Naive B cell (primary cell): ENCODE measurements at regions not wholly inside any gene's neighbourhood (a gene's known extent, or its start where the extent isn't known, plus 50 kb on each side); places are given as distances from the start of the nearest gene placed in this dataset.
"Not testable (repeated sequence)": the region's sequence is repeated elsewhere in the genome, so short reads cannot be mapped to it uniquely, and the experiment has no call there.

Experiments
- ATAC-seq, 2 donors: fragments of 150-1000 bp; cut with Tn5 transposase; 2 replicates each; pipeline ENCODE4 v1.10.0; 2021; ENCODE audit warnings: low read depth in 2 of 2, mild to moderate bottlenecking in 2 of 2, moderate library complexity in 2 of 2
- DNase-seq: peaks from one replicate; pipeline ENCODE4 v3.0.0; 2022
- H3K27ac Mint-ChIP-seq, 6 donors: one replicate each; pipeline ENCODE4 v1.8.0; 2020 to 2022; ENCODE audit warnings: mild to moderate bottlenecking in 6 of 6, mixed read lengths in 6 of 6, moderate library complexity in 5 of 6, inconsistent platforms in 2 of 6
- H3K27me3 Mint-ChIP-seq, 3 donors: one replicate each; pipeline ENCODE4 v1.8.0; 2021 to 2022; ENCODE audit warnings: mixed read lengths in 3 of 3, mild to moderate bottlenecking in 1 of 3
- H3K36me3 Mint-ChIP-seq, 2 donors: one replicate each; pipeline ENCODE4 v1.8.0; 2020 to 2022; ENCODE audit warnings: mixed read lengths in 2 of 2, inconsistent platforms in 1 of 2, mild to moderate bottlenecking in 1 of 2
- H3K4me1 Mint-ChIP-seq, 3 donors: one replicate each; pipeline ENCODE4 v1.8.0; 2020 to 2022; ENCODE audit warnings: mixed read lengths in 3 of 3, inconsistent platforms in 1 of 3, mild to moderate bottlenecking in 1 of 3, moderate library complexity in 1 of 3
- H3K4me3 Mint-ChIP-seq, 8 donors: one replicate each; pipeline ENCODE4 v1.8.0; 2020 to 2022; ENCODE audit warnings: mild to moderate bottlenecking in 8 of 8, mixed read lengths in 8 of 8, moderate library complexity in 8 of 8, inconsistent platforms in 2 of 8
- H3K9me3 Mint-ChIP-seq, 7 donors: one replicate each; pipeline ENCODE4 v1.8.0; 2020 to 2022; ENCODE audit warnings: mixed read lengths in 7 of 7, mild to moderate bottlenecking in 5 of 7, inconsistent platforms in 2 of 7, moderate library complexity in 1 of 7

DNA sequence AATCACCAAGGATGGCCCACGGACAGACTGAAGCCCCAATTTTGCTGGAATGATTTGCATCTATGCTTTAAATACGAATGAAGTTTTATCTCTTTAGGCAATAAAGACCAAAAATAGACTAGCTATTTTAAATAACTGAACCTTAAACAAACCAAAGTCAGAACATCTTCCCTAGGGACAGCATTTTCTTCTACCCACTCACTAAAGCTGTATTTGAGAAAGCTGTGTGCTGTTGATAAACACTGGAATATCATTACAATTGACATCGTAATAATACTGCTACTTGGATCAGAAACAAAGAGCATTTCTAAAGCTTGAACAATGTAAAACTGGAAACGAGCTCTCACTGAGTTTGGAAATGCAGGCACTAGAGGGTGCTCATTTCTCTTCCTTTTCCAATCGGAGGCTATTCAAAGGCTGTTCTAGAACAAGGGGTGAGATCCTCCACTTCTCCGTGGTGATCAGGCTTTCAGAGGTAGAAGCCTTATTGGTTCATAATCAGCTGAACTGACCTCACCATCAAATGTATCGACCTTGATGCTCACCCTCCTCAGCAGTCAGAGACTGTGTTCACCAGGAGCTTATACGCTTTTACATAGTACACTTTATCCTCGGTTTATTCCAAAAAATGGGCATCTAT lies 225.3 kb upstream of the PRSS1 start:
- Mint-ChIP-seq H3K27me3 (peaks cover 9 to 14% (median 11%) of the 10 kb centered on the region in 3 donors), H3K4me1 (no peaks in the 10 kb centered on the region), H3K36me3 (no peaks in the 10 kb centered on the region), H3K9me3 (no peaks in the 10 kb centered on the region), H3K4me3 (no peak overlapping the region), H3K27ac (no peak overlapping the region)
- DNase-seq (no peak), ATAC-seq (no peak)

DNA sequence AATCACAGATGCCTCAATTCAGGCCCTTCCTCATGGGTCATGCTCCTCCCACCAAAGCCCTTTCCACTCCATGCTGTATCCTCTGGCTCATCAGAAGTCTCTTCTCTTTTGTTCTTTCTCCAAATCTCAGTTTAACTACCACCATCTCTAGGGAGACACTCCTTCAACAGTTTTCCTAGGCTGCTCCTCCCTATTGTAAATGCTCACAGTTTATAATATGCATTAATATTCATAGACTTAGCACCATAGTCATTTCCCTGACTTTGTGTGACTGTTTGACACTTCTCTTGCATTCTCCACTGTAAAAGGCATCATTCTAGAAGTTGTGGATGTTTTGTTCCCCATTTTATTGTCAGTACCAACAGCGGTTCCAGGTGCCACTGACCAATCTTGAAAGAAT lies 226.5 kb upstream of the PRSS1 start:
- Mint-ChIP-seq H3K27ac (peak overlapping the region in 1 of 6 donors; percentile 28), H3K36me3 (no peaks in the 10 kb centered on the region), H3K27me3 (peaks cover 9 to 19% (median 11%) of the 10 kb centered on the region in 3 donors), H3K9me3 (no peaks in the 10 kb centered on the region), H3K4me1 (no peaks in the 10 kb centered on the region), H3K4me3 (no peak overlapping the region)
- DNase-seq (no peak), ATAC-seq (no peak)

DNA sequence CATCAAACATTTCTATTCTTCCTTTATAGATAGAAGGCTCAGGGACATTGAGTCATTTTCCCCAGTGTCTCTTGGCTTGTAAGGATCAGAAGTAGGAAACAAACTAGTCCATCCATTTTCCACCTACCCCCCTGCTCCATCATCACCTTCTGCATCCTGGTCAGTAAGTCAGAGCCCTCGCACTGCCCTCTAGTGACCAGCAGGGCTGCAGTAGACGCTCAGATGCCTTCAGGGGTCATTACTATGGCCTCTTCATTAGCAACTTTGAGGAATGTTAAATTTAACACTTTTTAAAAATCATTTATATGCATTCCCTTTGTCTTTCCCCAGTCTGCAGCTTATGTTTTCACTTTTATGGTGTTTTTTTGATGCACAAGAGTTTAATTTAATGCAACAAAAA lies 228.4 kb upstream of the PRSS1 start:
- not testable (repeated sequence) for H3K27ac Mint-ChIP-seq, H3K4me1 Mint-ChIP-seq, DNase-seq

DNA sequence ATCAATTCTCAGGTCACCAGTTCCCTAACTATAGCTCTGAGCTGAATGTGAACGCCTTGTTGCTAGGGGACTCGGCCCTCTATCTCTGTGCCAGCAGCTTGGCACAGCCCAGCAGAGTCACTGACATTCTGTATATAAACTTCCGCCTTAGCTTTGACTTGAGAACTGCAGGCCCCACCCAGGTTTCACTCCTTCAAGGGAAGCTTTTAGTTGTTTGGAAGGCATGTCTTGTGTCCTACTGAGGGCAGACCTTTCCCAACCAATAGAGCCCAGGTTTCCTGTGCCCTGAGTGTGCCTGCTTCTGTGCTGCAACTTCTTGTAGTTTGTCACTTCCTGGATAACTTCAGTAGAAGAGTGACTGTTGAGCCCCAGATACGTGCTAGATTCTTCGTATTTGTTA lies 228.8 kb upstream of the PRSS1 start:
- H3K27ac Mint-ChIP-seq, H3K4me3 Mint-ChIP-seq, DNase-seq: not testable (repeated sequence)

More for the DNA sequence above, 228.4 kb upstream of the PRSS1 start:
- peaks cover 10 to 17% (median 14%) of the 10 kb centered on the region in 3 donors for H3K27me3 Mint-ChIP-seq
- not testable (repeated sequence) for H3K4me3 Mint-ChIP-seq, ATAC-seq, H3K9me3 Mint-ChIP-seq, H3K36me3 Mint-ChIP-seq

DNA sequence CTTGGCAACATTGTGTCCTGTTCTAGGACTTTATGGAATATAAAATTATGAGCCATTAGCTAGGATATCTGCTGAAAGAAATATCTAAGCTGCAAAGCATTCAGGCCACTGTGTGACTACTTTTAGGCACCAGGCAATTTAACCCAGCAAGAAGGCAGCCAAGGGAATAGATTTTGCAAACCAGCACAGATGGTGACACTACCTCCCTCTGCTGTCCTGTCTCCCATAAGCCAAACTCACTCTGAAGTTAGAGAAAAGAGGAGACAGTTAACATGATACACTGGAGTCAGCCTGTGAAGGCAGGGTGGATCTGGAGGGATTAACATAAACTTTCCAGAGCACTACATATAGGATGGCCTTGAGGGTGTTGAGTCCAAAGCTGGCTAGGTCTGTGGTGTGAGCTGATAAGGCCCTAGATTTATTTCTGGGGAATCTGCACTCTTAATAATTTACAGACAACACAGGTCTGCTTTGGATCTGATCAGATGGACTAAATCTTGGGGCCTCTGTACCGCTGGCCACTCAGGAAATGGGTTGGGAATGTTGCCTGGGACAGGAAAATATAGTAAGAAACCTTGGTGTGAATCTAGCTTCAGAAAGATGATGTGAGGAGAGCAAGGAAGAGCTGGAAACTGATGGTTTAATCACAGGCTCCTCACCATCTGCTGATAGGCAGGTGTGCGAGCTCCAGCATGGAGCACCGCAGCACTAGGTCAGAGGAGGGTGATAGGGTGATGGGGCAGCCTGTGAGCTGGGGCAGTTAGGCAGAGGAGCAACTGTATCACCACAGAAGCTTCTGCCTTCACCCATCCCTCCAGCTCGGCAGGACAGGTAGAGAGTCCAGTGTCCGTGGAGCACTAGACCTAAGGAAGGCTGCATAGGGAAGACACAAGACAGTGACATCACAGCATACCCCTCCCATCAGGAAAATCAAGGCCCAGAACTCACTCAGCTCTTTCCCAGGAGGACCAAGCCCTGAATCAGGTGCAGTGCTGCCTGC lies 229.9 kb upstream of the PRSS1 start:
- Mint-ChIP-seq H3K9me3 (no peaks in the 10 kb centered on the region), H3K36me3 (no peaks in the 10 kb centered on the region), H3K4me3 (no peak overlapping the region), H3K27me3 (peaks cover 6 to 17% (median 9%) of the 10 kb centered on the region in 3 donors), H3K4me1 (peaks cover 0 to 6% (median 4%) of the 10 kb centered on the region in 3 donors), H3K27ac (peak overlapping the region in 1 of 6 donors; percentile 13)
- ATAC-seq: no peak
- no peak for DNase-seq

More for the DNA sequence above, 228.8 kb upstream of the PRSS1 start:
- H3K9me3 Mint-ChIP-seq, H3K4me1 Mint-ChIP-seq, H3K36me3 Mint-ChIP-seq, ATAC-seq: not testable (repeated sequence)
- H3K27me3 Mint-ChIP-seq: peaks cover 9 to 19% (median 16%) of the 10 kb centered on the region in 3 donors

DNA sequence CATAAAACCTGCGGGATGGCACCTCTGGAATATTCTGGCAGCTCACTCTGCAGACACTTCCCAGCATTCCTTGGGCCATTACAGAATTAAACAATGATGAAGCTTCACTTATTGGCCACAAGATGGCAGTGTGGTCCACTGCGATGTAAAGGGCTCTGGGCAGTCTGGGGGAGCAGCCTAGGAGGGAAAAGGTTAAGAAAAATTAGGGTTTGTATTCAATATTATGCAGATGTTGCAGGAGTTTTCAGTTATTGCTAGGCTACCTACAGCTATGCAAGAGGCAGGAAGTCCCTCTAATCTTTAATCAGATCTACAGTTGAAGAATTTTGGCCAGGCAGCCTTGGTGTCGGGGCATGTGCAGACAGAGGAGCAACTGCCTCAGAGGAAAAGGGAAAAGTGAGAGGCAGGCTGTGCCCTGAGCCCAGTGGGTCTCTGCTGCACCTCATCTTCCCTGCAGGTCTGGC lies 233.2 kb upstream of the PRSS1 start:
- Mint-ChIP-seq H3K27me3 (peaks cover 9 to 27% (median 11%) of the 10 kb centered on the region in 3 donors), H3K36me3 (no peaks in the 10 kb centered on the region), H3K9me3 (no peaks in the 10 kb centered on the region), H3K4me1 (peaks cover 0 to 6% (median 4%) of the 10 kb centered on the region in 3 donors), H3K27ac (no peak overlapping the region), H3K4me3 (no peak overlapping the region)
- ATAC-seq (peak; percentile 69 to 75), DNase-seq (peak; percentile 19)

DNA sequence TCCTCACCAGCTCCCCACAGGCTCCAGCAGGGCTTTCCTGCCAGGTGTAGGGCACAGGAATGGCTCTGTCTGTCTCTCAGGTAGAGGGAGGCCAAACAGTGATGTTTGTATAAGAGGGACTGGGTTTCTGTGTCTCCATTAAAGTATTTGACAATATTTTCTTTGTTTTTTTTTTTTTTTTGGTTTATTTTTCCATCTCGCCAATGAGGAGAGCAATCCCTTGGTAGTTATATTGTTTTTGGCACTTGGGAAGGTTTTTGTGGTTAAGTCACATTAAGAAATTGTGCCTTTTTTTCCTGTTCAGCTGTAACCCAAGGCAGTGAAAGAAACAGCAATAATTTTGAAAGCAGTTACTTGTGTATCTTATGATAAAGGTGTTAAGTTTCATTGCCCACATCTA lies 234.6 kb upstream of the PRSS1 start:
- not testable (repeated sequence) for H3K27ac Mint-ChIP-seq, DNase-seq, ATAC-seq, H3K4me1 Mint-ChIP-seq, H3K36me3 Mint-ChIP-seq, H3K4me3 Mint-ChIP-seq, H3K9me3 Mint-ChIP-seq
- H3K27me3 Mint-ChIP-seq: peaks cover 9 to 32% (median 14%) of the 10 kb centered on the region in 3 donors

DNA sequence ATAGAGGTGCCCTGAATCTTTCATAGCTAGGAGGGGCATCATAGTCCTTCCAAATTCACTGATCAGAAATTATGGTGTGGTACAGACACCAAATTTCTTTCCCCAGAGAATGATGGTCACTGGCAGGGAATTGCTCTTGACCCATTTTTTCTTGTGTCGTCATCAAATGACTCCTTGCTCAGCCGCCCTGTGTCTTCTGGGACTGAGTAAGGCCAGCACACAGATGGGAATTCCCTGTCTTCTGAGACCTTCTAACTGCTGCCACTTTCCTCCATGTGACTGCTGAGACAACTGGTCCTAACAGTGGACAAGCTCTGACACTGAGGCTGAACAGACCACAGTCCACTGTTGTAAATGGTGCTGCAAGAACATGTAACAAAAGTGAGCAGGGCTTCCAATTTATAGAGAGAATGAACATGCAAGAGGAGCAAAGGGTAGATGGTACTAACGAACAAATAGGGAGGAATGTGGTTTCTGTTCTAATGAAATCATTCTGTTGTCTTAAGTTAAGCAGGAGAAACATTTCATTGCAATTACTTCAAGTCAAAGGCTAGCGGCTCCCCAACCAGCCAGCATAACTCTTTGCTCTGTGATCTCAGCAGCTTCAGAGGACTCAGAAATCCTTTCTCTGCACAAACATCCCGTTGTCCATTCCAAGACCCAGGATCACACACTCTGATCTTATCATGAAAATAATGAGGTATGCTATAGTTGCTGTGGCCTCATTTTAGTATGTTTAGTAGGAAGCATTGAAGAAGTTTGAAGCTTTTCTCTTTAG lies 235.9 kb upstream of the PRSS1 start:
- DNase-seq (no peak), ATAC-seq (no peak)
- peaks cover 5 to 45% (median 14%) of the 10 kb centered on the region in 3 donors for H3K27me3 Mint-ChIP-seq
- H3K36me3 Mint-ChIP-seq: no peaks in the 10 kb centered on the region
- H3K4me3 Mint-ChIP-seq: no peak overlapping the region
- peaks cover 0 to 6% (median 4%) of the 10 kb centered on the region in 3 donors for H3K4me1 Mint-ChIP-seq
- H3K9me3 Mint-ChIP-seq: no peaks in the 10 kb centered on the region
- H3K27ac Mint-ChIP-seq: no peak overlapping the region

DNA sequence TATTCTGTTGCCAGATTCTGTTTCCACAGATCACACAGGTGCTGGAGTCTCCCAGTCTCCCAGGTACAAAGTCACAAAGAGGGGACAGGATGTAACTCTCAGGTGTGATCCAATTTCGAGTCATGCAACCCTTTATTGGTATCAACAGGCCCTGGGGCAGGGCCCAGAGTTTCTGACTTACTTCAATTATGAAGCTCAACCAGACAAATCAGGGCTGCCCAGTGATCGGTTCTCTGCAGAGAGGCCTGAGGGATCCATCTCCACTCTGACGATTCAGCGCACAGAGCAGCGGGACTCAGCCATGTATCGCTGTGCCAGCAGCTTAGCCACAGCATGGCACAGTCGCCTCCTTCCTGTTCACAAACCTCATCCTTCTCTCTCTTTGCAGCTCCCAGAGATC lies 237.5 kb upstream of the PRSS1 start:
- no peaks in the 10 kb centered on the region for H3K9me3 Mint-ChIP-seq
- H3K27ac Mint-ChIP-seq: no peak overlapping the region
- H3K27me3 Mint-ChIP-seq: peaks cover 5 to 45% (median 14%) of the 10 kb centered on the region in 3 donors
- H3K36me3 Mint-ChIP-seq: no peaks in the 10 kb centered on the region
- DNase-seq: no peak
- peaks cover 0 to 6% (median 4%) of the 10 kb centered on the region in 3 donors for H3K4me1 Mint-ChIP-seq
- ATAC-seq: no peak
- no peak overlapping the region for H3K4me3 Mint-ChIP-seq

DNA sequence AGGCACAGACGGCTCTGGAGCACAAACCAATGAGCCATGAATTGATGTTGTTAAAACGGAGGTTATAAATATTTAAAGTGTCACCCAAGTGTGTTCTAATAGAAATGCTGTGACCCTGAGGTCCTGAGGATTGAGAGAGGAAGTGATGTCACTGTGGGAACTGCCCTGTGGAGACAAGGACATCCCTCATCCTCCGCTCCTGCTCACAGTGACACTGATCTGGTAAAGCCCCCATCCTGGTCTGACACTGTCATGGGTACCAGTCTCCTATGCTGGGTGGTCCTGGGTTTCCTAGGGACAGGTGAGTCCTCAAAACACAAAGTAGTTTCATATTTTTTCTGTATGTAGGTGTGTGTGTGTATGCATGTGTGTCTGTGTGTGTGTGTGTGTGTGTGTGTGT lies 237.9 kb upstream of the PRSS1 start:
- peaks cover 5 to 45% (median 14%) of the 10 kb centered on the region in 3 donors for H3K27me3 Mint-ChIP-seq
- H3K27ac Mint-ChIP-seq: peak overlapping the region in 1 of 6 donors; percentile 69
- no peak overlapping the region for H3K4me3 Mint-ChIP-seq
- ATAC-seq (no peak), DNase-seq (no peak)
- no peaks in the 10 kb centered on the region for H3K9me3 Mint-ChIP-seq
- H3K36me3 Mint-ChIP-seq: no peaks in the 10 kb centered on the region
- peaks cover 0 to 6% (median 4%) of the 10 kb centered on the region in 3 donors for H3K4me1 Mint-ChIP-seq

DNA sequence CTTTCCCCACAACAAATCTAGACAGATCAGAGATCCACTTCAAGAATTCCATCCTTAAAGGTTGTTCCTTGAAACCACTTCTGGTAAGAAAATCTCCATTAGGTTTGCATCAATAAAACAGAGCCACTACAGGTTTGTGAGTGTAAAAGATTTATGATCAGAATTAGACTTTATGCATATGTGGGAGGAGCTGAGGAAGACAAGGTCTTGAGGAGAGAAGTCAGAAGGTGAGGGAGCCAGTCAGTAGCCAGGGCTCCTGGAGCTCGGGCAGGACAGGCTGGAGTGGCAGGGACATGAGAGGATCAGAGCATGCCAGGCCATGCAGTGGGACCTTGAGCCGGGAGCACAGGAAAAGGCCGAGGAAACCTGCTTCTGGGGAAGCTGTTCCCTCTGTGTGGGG lies 240.0 kb upstream of the PRSS1 start:
- not testable (repeated sequence) for H3K4me1 Mint-ChIP-seq, H3K36me3 Mint-ChIP-seq, H3K9me3 Mint-ChIP-seq, ATAC-seq, H3K27ac Mint-ChIP-seq, H3K4me3 Mint-ChIP-seq, DNase-seq
- peaks cover 4 to 46% (median 20%) of the 10 kb centered on the region in 3 donors for H3K27me3 Mint-ChIP-seq

DNA sequence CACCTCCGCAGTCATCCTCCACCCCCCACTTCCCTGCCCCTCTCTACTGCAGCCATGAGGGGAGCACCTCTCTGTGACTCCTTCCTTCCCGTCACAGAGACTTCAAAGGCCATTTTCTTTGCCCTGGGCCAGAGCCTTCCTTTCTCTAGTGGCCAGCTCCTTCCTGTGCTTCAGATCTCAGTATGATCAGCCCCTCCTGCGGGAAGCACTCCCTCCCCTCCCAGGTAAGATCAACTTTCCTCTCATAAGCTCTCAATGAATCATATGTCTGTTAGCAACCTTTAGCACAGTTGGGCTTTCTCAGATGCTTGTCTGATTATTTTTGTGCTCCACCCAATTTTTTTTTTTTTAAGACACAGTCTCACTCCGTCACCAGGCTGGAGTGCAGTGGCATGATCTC lies 241.0 kb upstream of the PRSS1 start:
- Mint-ChIP-seq H3K27me3 (peaks cover 4 to 42% (median 20%) of the 10 kb centered on the region in 3 donors), H3K4me3 (no peak overlapping the region), H3K36me3 (no peaks in the 10 kb centered on the region), H3K27ac (no peak overlapping the region), H3K9me3 (no peaks in the 10 kb centered on the region), H3K4me1 (no peaks in the 10 kb centered on the region)
- DNase-seq: no peak
- ATAC-seq: no peak

DNA sequence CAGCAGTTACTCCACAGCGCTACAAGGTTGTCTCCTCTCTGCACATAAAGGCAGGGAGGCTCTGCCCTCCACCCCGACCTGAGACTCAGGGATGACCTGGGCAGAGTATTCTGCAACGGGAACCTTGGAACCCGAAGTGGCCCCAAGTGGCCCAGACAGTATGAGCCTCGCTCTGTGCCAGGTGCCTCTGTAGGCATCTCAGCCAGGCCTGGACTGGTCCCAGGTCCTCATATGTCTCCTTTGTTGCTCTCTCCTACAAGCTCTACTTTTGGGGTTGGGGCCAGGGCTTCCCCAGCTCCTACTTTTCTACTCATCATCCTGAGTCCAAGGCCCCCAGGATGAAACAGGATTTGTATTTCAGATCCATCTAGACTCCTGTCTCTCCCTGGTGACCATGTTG lies 241.5 kb upstream of the PRSS1 start:
- H3K36me3 Mint-ChIP-seq: no peaks in the 10 kb centered on the region
- no peak for DNase-seq
- peaks cover 4 to 40% (median 20%) of the 10 kb centered on the region in 3 donors for H3K27me3 Mint-ChIP-seq
- H3K4me3 Mint-ChIP-seq: no peak overlapping the region
- H3K4me1 Mint-ChIP-seq: no peaks in the 10 kb centered on the region
- no peaks in the 10 kb centered on the region for H3K9me3 Mint-ChIP-seq
- no peak for ATAC-seq
- H3K27ac Mint-ChIP-seq: no peak overlapping the region
